KBM-7 (cell line): ENCODE measurements at regions not wholly inside any gene's neighbourhood (a gene's known extent, or its start where the extent isn't known, plus 50 kb on each side); places are given as distances from the start of the nearest gene placed in this dataset.
"Not testable (repeated sequence)": the region's sequence is repeated elsewhere in the genome, so short reads cannot be mapped to it uniquely, and the experiment has no call there.

Experiments
- DNase-seq: peaks from one replicate; pipeline ENCODE4 v3.0.0-alpha.2; 2015
- in situ Hi-C: fragments of 300-500 bp; cut with MboI; formaldehyde crosslinking; loops from 2 replicates; pipeline ENCODE4 v1.14.3; 2020; ENCODE audit warnings: low sequenced_read_pairs, low pct_unique_long_range_greater_than_20kb, mixed read lengths

- DNase-seq, in situ Hi-C loops: not testable (repeated sequence)
Observed at GRCh38 chr6:87752503-87752902, 50.5 kb upstream of the AKIRIN2 start.
